GM23338 (cell line): ENCODE measurements at regions not wholly inside any gene's neighbourhood (a gene's known extent, or its start where the extent isn't known, plus 50 kb on each side); places are given as distances from the start of the nearest gene placed in this dataset.

Source experiments
- CREB1 ChIP-seq: fragments of 250-450 bp; sonication (Bioruptor Pico); IDR thresholded peaks from 2 replicates; pipeline ENCODE4 v1.5.0; 2020; ENCODE audit warnings: low read depth, mild to moderate bottlenecking, moderate library complexity
- EZH2 ChIP-seq: fragments of 200-600 bp; sonication (generic); IDR thresholded peaks from one replicate; pipeline ENCODE4 v1.8.0; 2017; ENCODE audit warnings: antibody characterized with exemption, mild to moderate bottlenecking, low read depth; ENCODE audit not compliant: unreplicated experiment
- EZH2phosphoT487 ChIP-seq: fragments of 200-600 bp; sonication (generic); IDR thresholded peaks from one replicate; pipeline ENCODE4 v1.8.1; 2018; ENCODE audit warnings: antibody characterized with exemption; ENCODE audit not compliant: unreplicated experiment
- JUNB ChIP-seq: IDR thresholded peaks from one replicate; pipeline ENCODE4 v1.6.1; 2016; ENCODE audit warnings: antibody characterized with exemption; ENCODE audit not compliant: unreplicated experiment
- NANOG ChIP-seq: IDR thresholded peaks from 2 replicates; pipeline ENCODE4 v1.6.1; 2016; ENCODE audit warnings: antibody characterized with exemption, borderline replicate concordance
- POLR2AphosphoS5 ChIP-seq: IDR thresholded peaks from 2 replicates; pipeline ENCODE4 v1.6.1; 2016; ENCODE audit warnings: antibody characterized with exemption, low read depth
- STAT1 ChIP-seq: IDR thresholded peaks from one replicate; pipeline ENCODE4 v1.6.1; 2016; ENCODE audit warnings: antibody characterized with exemption; ENCODE audit not compliant: unreplicated experiment
- TF ChIP-seq, protein P1 (sequence below), 2 experiments: fragments of 200-600 bp in 1 of 2; sonication (generic) in 1 of 2; conservative IDR thresholded peaks; 2 replicates each; pipeline versions ENCODE4 v1.5.1 to v1.6.1; 2016 to 2017; ENCODE audit warnings: antibody characterized with exemption in 2 of 2, low read depth in 2 of 2, mild to moderate bottlenecking in 2 of 2, moderate library complexity in 1 of 2
- TF ChIP-seq, protein P2 (sequence below): IDR thresholded peaks from one replicate; pipeline ENCODE4 v1.6.1; 2018; ENCODE audit warnings: antibody characterized with exemption; ENCODE audit not compliant: unreplicated experiment
- TF ChIP-seq, protein P3 (sequence below): IDR thresholded peaks from 2 replicates; pipeline ENCODE4 v1.6.1; 2016; ENCODE audit warnings: antibody characterized with exemption

DNA sequence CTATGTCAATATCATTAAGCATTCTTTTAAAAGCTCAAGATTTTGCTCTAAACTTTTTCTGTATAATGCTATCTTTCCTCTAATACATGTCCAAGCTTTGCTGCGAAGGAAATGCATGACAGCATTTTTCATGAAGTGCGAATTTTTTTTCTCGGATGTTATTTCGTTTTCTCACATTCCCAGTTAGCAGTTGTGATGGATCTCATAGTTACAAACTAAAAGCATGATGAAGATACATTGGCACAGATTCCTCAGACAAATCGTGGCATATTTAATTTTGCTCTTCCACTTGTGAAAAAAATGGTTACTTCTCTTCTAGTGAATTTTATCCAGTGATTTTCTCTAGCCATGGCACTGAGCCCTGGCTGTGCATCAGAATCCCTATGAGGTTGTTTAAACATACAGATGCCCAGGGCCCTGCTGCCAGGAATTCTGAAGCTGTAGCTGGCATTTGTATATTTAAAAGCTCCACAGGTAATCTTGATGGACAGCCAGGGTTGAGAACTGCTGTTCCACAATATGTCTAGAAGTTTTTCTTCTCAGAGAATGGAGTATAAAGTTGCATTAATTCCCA is 299.8 kb upstream of the NEBL start:
- TF ChIP-seq, protein P1, sequence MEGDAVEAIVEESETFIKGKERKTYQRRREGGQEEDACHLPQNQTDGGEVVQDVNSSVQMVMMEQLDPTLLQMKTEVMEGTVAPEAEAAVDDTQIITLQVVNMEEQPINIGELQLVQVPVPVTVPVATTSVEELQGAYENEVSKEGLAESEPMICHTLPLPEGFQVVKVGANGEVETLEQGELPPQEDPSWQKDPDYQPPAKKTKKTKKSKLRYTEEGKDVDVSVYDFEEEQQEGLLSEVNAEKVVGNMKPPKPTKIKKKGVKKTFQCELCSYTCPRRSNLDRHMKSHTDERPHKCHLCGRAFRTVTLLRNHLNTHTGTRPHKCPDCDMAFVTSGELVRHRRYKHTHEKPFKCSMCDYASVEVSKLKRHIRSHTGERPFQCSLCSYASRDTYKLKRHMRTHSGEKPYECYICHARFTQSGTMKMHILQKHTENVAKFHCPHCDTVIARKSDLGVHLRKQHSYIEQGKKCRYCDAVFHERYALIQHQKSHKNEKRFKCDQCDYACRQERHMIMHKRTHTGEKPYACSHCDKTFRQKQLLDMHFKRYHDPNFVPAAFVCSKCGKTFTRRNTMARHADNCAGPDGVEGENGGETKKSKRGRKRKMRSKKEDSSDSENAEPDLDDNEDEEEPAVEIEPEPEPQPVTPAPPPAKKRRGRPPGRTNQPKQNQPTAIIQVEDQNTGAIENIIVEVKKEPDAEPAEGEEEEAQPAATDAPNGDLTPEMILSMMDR (conservative IDR thresholded peaks at IDR 0.05; ENCODE audit: low read depth in 2 of 2), result no peak
- TF ChIP-seq POLR2AphosphoS5, result no peak
- TF ChIP-seq EZH2, result no peak
- TF ChIP-seq EZH2phosphoT487, result no peak
- no peak for TF ChIP-seq CREB1 (CRISPR knock-in tag)
- TF ChIP-seq, protein P2, sequence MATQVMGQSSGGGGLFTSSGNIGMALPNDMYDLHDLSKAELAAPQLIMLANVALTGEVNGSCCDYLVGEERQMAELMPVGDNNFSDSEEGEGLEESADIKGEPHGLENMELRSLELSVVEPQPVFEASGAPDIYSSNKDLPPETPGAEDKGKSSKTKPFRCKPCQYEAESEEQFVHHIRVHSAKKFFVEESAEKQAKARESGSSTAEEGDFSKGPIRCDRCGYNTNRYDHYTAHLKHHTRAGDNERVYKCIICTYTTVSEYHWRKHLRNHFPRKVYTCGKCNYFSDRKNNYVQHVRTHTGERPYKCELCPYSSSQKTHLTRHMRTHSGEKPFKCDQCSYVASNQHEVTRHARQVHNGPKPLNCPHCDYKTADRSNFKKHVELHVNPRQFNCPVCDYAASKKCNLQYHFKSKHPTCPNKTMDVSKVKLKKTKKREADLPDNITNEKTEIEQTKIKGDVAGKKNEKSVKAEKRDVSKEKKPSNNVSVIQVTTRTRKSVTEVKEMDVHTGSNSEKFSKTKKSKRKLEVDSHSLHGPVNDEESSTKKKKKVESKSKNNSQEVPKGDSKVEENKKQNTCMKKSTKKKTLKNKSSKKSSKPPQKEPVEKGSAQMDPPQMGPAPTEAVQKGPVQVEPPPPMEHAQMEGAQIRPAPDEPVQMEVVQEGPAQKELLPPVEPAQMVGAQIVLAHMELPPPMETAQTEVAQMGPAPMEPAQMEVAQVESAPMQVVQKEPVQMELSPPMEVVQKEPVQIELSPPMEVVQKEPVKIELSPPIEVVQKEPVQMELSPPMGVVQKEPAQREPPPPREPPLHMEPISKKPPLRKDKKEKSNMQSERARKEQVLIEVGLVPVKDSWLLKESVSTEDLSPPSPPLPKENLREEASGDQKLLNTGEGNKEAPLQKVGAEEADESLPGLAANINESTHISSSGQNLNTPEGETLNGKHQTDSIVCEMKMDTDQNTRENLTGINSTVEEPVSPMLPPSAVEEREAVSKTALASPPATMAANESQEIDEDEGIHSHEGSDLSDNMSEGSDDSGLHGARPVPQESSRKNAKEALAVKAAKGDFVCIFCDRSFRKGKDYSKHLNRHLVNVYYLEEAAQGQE, result no peak
- TF ChIP-seq NANOG, result no peak
- no peak for TF ChIP-seq JUNB
- TF ChIP-seq, protein P3, sequence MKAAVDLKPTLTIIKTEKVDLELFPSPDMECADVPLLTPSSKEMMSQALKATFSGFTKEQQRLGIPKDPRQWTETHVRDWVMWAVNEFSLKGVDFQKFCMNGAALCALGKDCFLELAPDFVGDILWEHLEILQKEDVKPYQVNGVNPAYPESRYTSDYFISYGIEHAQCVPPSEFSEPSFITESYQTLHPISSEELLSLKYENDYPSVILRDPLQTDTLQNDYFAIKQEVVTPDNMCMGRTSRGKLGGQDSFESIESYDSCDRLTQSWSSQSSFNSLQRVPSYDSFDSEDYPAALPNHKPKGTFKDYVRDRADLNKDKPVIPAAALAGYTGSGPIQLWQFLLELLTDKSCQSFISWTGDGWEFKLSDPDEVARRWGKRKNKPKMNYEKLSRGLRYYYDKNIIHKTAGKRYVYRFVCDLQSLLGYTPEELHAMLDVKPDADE, result no peak
- TF ChIP-seq STAT1, result no peak
